HFFc6 (cell line): ENCODE measurements at regions not wholly inside any gene's neighbourhood (a gene's known extent, or its start where the extent isn't known, plus 50 kb on each side); places are given as distances from the start of the nearest gene placed in this dataset.

ENCODE experiments used
- DNase-seq: peaks from one replicate; pipeline ENCODE4 v3.0.0-alpha.2; 2018
- H3K27ac Mint-ChIP-seq: 2 replicates; pipeline ENCODE4 v1.8.0; 2020; ENCODE audit warnings: mild to moderate bottlenecking, mixed read lengths
- H3K27me3 Mint-ChIP-seq: 2 replicates; pipeline ENCODE4 v1.8.0; 2021; ENCODE audit warnings: mild to moderate bottlenecking, moderate library complexity, mixed read lengths; ENCODE audit not compliant: insufficient read depth
- H3K36me3 Mint-ChIP-seq: 2 replicates; pipeline ENCODE4 v1.8.0; 2021; ENCODE audit warnings: low read depth, mixed read lengths
- H3K4me1 Mint-ChIP-seq: 2 replicates; pipeline ENCODE4 v1.8.0; 2020; ENCODE audit warnings: low read depth, mixed read lengths
- H3K4me3 Mint-ChIP-seq: 2 replicates; pipeline ENCODE4 v1.8.0; 2020; ENCODE audit warnings: mild to moderate bottlenecking, moderate library complexity, mixed read lengths
- H3K9me3 Mint-ChIP-seq: 2 replicates; pipeline ENCODE4 v1.8.0; 2020; ENCODE audit warnings: mild to moderate bottlenecking, mixed read lengths
- TF ChIP-seq, protein P1 (sequence below): fragments of 200-600 bp; sonication (generic); IDR thresholded peaks from 2 replicates; pipeline ENCODE4 v1.5.0; 2021; ENCODE audit warnings: antibody characterized with exemption, mild to moderate bottlenecking

DNA sequence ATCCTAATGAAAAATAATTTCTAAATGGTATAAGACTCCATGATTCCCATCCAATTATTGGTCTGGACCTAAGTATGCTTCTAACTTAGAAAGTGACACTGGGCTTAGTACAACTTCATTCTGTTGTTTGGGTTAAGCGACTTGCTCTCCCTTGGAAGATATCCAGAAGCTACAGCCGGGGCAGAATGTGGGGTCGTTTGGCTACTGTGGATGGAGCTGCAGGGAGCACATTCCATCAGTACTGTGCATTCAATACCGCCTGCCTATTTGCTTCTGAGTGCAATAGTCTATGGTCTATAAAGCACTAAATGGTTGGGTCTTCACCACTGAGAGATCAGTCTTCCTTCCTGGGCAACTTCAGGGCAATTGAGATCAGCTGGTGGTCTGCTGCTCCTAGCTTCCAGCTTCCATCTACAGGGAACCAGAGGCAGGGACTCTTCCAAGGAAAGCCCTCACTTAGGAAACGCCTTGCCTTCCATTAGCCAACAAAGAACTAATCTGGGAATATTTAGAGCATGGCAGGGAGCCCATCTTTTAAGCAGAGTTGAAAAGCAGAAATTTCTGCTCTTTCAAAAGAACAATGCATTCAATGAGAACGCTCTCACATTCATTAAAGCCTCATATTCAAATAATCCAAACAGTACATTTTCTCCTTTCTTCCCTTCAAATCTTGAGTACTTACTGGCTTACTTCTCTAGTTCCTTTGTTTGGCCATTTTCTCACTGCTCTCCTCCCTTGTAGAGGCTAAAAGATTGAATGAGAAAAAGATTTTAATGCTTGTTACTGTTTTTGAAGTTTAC, 1049.9 kb upstream of the TENM3 start:
- Mint-ChIP-seq H3K4me3 (no peak overlapping the region), H3K36me3 (no peaks in the 10 kb centered on the region), H3K27ac (no peak overlapping the region), H3K4me1 (no peaks in the 10 kb centered on the region), H3K27me3 (no peaks in the 10 kb centered on the region), H3K9me3 (no peaks in the 10 kb centered on the region; the same call in 1 of the 2 replicates)
- TF ChIP-seq, protein P1, sequence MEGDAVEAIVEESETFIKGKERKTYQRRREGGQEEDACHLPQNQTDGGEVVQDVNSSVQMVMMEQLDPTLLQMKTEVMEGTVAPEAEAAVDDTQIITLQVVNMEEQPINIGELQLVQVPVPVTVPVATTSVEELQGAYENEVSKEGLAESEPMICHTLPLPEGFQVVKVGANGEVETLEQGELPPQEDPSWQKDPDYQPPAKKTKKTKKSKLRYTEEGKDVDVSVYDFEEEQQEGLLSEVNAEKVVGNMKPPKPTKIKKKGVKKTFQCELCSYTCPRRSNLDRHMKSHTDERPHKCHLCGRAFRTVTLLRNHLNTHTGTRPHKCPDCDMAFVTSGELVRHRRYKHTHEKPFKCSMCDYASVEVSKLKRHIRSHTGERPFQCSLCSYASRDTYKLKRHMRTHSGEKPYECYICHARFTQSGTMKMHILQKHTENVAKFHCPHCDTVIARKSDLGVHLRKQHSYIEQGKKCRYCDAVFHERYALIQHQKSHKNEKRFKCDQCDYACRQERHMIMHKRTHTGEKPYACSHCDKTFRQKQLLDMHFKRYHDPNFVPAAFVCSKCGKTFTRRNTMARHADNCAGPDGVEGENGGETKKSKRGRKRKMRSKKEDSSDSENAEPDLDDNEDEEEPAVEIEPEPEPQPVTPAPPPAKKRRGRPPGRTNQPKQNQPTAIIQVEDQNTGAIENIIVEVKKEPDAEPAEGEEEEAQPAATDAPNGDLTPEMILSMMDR: no peak
- no peak for DNase-seq

- Mint-ChIP-seq H3K27me3 (no peaks in the 10 kb centered on the region), H3K4me1 (no peaks in the 10 kb centered on the region)
These were observed 1049.1 kb upstream of the TENM3 start for GRCh38 chr4:181194096-181194495.

DNA sequence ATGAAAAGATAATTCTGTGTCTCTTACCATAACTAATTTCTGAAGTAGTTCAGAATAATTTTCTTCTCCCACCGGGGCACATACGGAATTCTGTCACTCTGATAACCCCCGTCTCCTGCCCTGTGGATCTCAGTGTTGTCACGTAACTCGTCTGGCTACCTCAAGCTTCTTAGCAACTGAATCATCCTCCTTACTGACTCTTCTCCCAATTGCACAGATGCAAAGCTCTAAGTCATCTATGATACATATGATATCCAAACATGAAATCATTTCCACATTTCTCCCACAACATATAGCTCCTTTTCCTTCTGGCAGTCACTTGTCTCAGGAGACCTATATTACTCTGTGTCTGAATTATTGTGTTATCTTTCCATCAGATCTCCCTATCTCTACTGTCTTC, 1043.1 kb upstream of the TENM3 start:
- Mint-ChIP-seq H3K27ac (no peak overlapping the region), H3K4me3 (no peak overlapping the region), H3K36me3 (no peaks in the 10 kb centered on the region), H3K27me3 (no peaks in the 10 kb centered on the region), H3K9me3 (peaks cover 32% of the 10 kb centered on the region), H3K4me1 (no peaks in the 10 kb centered on the region)
- TF ChIP-seq, protein P1: no peak
- no peak for DNase-seq

More at GRCh38 chr4:181194096-181194495, 1049.1 kb upstream of the TENM3 start:
- peaks cover 5% of the 10 kb centered on the region for H3K9me3 Mint-ChIP-seq
- DNase-seq: no peak
- TF ChIP-seq, protein P1: no peak
- H3K36me3 Mint-ChIP-seq: no peaks in the 10 kb centered on the region
- H3K4me3 Mint-ChIP-seq: no peak overlapping the region
- no peak overlapping the region for H3K27ac Mint-ChIP-seq

GRCh38 chr4:181202240-181202639, 1041.0 kb upstream of the TENM3 start:
- no peak overlapping the region for H3K27ac Mint-ChIP-seq

DNA sequence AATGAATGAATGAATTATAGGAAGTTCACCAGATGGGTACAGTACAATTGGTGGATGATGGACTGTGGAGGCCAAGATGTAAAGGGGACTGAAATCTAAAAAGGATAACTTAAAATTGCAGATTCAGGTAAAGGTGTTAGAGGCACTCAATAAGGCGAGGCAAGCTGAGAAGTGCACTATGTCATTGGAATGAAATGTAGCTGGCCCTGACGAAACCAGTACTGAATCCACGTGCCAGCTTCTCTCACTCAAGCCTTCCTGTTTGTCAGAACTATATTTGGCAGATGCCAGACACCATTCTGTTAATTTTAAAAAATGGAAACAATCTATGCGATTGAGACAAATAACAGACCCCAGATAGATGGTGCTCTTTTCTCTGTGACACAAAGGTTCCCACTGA, 1039.1 kb upstream of the TENM3 start:
- H3K27me3 Mint-ChIP-seq: no peaks in the 10 kb centered on the region
- no peak overlapping the region for H3K27ac Mint-ChIP-seq
- no peak overlapping the region for H3K4me3 Mint-ChIP-seq
- no peaks in the 10 kb centered on the region for H3K4me1 Mint-ChIP-seq
- no peak for DNase-seq
- TF ChIP-seq, protein P1: no peak
- H3K36me3 Mint-ChIP-seq: no peaks in the 10 kb centered on the region
- H3K9me3 Mint-ChIP-seq: peaks cover 43% of the 10 kb centered on the region

More at GRCh38 chr4:181202240-181202639, 1041.0 kb upstream of the TENM3 start:
- no peaks in the 10 kb centered on the region for H3K4me1 Mint-ChIP-seq
- no peaks in the 10 kb centered on the region for H3K36me3 Mint-ChIP-seq
- no peak for DNase-seq
- H3K4me3 Mint-ChIP-seq: no peak overlapping the region
- H3K27me3 Mint-ChIP-seq: no peaks in the 10 kb centered on the region
- peaks cover 39% of the 10 kb centered on the region for H3K9me3 Mint-ChIP-seq
- TF ChIP-seq, protein P1: no peak
